22Rv1 (cell line): ENCODE measurements at regions not wholly inside any gene's neighbourhood (a gene's known extent, or its start where the extent isn't known, plus 50 kb on each side); places are given as distances from the start of the nearest gene placed in this dataset.

Experiments used
- ZFX ChIP-seq: fragments of 450-650 bp; IDR thresholded peaks from 2 replicates; pipeline ENCODE4 v1.6.1; 2017; ENCODE audit warnings: antibody characterized with exemption, borderline replicate concordance
- TF ChIP-seq, protein P1 (sequence below): fragments of 450-650 bp; IDR thresholded peaks from 2 replicates; pipeline ENCODE4 v1.5.1; 2017; ENCODE audit warnings: mild to moderate bottlenecking

DNA sequence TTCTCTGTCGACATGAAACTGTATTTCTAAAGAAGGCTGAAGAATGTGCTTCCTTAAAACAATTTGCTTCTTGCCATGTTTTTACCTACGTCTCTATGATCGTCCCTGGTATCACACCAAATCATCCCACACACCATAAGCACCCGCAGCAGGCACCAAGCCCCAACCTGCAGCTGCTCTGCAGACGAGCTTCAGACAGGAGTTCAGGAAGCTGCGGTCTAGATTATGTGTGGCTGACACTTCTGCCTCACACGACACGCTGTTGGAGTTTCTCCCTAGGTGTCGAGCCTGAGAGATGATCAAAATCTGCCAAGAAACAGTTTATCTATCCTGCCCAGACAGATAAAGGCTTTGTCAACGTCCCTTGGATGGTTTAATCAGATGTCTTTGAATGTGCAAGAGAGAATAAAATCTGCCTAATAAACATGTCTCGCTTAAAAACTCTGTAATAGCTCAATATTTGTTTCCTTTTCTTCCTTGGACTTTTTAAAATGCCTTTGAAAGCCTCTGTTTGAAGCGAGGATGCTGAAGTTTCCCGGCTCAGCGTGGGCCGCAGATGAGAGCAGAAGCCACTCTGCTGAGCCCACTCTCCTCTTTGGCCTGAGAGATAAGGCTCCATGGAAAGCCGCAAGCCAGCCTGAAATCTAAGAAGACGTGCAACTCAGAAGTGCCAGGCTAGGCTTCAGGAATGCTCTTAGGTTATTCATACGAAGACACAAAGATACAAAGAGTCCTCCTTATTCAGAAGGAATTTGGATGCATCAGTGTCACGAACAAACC is 158.3 kb upstream of the PFKP start:
- TF ChIP-seq, protein P1, sequence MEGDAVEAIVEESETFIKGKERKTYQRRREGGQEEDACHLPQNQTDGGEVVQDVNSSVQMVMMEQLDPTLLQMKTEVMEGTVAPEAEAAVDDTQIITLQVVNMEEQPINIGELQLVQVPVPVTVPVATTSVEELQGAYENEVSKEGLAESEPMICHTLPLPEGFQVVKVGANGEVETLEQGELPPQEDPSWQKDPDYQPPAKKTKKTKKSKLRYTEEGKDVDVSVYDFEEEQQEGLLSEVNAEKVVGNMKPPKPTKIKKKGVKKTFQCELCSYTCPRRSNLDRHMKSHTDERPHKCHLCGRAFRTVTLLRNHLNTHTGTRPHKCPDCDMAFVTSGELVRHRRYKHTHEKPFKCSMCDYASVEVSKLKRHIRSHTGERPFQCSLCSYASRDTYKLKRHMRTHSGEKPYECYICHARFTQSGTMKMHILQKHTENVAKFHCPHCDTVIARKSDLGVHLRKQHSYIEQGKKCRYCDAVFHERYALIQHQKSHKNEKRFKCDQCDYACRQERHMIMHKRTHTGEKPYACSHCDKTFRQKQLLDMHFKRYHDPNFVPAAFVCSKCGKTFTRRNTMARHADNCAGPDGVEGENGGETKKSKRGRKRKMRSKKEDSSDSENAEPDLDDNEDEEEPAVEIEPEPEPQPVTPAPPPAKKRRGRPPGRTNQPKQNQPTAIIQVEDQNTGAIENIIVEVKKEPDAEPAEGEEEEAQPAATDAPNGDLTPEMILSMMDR: no peak
- no peak for TF ChIP-seq ZFX
